ENCODE measurements at regions not wholly inside any gene's neighbourhood (a gene's known extent, or its start where the extent isn't known, plus 50 kb on each side); places are given as distances from the start of the nearest gene placed in this dataset.
"Not testable (repeated sequence)": the region's sequence is repeated elsewhere in the genome, so short reads cannot be mapped to it uniquely, and the experiment has no call there.

DNA sequence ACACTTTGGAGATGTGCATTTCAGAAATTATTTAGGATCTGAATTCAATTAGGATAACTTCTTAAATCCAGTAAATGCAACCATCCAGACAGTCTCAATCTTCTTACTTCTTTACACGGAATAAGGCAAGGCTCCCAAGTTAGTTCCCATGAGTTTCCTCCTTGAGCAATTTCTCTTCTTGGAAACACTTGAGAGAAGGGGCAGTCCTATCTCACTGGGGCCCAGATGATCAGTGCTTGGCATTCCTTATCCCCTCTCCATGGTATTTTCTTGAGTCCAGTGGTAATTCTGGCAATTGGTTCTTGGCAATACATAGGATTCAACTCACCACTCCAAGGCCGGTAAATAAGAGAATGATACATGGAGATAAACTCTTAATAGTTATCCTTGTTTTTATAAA, 87.1 kb upstream of the PTHLH start:
- FAIRE-seq (no peak), DNase-seq (ENCODE audit: low spot score) (no peak)

DNA sequence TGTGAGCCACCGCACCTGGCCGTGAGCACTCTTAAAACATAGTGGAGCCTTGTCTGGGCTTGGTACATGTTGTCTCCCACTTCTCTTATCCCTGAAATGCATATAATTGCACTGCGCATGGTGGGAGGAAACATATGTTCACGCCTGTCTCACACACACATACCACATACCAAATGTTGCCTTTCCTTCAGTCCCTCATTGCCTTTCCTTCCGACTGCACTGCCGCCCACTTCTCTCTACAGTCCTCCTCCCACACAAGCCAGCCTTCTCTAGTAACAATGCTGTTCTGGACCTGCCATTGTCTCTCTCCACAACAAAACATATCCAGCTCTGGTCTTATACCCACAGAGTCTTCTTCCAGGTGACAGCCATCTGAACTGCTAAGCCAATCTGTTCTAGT, 88.3 kb upstream of the PTHLH start:
- no peak for DNase-seq (ENCODE audit: low spot score)
- no peak for FAIRE-seq

DNA sequence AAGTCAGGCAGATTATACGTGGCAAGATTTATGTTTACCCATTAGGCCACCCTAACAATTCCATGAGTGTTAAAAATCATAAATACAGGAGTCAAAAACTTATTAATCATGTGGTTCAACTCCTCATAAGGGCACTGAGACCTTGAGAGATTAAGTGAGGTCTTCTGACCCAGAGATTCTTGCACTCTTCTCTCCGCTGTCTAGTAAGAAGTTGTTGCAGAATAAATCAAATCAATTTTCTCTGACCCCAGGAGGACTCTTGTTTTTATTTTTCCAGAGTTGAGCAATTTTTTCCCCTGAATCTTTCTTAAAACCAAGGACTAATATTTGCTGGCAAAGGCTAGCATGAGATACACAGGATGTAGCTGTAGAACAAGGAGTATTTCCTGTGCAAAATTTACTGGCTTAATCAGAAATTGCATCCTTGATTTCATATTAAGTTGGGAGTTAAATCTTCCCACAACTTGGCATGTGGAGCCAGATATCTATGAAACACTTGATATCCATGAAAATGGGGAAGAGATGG, 90.9 kb upstream of the PTHLH start:
- FAIRE-seq = no peak
- no peak for DNase-seq (ENCODE audit: low spot score)

DNA sequence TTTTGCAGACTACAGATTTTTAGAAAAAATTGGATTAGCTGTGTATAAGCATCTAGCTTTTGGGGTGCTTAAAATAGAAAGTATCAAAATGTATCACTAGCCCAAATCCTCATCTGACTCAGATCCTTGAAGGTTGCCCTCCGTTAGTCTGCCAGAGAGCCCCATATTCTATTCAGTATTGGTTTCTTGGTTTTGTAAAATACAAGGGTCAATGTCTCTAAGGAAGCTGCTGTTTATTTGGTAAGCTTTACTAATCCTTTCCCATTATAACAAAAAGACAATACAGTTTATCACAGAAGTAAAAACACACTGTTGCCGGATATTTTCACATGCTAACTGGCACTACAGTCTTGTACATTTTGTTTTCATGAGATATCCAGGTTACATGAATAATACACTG, 92.8 kb upstream of the PTHLH start:
- FAIRE-seq (no peak), DNase-seq (ENCODE audit: low spot score) (no peak)

DNA sequence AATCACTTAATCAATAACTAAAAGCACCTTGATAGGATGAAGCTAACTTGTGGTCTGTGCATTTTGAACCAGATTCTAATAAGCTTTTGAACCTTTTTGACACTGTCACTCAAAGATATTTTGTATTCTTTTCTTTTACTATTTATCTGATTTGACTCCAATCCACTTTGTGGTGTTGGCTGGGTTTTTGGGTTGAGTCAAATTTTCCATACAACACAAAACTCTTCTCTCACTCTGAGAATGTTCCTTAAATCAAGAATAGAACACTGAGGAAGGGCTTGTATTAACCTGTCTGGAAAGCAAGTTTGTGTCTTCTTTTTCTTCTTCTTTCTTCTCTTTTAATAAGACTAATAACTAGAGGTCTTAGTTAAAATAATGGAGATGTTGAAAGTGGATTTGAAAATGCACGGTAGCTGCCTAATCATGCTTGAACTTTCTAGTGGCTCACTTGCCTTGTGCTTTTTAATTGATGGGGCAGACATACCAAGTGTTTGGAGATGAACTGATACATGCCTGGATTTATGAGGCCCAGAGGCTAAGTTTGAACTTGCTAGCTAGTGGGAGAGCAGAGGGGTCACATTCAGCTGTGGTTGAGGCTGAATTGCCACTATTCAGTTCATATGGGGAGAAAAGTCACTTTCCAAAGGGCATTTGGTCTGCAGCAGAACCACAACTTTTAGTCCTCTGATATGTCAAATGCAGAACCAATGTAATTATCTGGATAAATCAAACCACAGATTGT, 93.5 kb upstream of the PTHLH start:
- FAIRE-seq (no peak), DNase-seq (ENCODE audit: low spot score) (no peak)

DNA sequence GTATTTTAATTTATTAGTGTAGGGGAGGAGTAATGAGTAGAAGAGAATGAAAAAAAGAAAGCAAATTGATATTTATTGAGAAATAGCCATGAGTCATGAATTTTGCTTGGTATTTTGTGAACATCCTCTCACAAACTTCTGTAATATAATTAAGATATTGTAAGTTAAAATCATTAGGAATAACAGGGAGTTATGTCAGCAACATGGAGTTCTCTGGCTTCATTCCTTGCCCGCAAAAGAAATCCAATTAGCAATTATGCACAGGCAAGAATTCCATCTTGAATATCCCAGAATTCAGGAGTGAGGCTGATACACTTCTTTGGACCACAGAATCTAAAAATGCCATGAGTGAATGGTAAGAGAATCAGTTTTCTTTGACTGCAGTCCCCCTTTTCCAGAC, 94.3 kb upstream of the PTHLH start:
- DNase-seq (ENCODE audit: low spot score) = no peak
- FAIRE-seq = no peak

DNA sequence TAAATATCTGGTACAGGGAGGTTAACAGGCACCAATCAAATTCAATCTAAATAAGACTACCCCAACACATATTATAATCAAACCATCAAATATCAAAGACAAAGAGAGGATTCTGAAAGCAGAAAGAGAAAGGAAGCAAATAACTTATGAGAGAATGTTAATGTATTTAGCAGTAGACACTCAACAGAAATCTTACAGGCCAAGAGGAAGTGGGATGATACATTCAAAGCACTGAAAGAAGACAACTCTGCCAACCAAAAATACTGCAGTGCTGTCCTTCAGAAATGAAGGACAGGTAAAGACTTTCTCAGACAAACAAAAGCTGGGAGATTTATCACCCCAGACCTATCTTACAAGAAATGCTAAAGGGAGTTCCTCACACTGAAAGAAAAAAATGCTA, 95.9 kb upstream of the PTHLH start:
- DNase-seq (ENCODE audit: low spot score) = no peak
- FAIRE-seq = no peak

DNA sequence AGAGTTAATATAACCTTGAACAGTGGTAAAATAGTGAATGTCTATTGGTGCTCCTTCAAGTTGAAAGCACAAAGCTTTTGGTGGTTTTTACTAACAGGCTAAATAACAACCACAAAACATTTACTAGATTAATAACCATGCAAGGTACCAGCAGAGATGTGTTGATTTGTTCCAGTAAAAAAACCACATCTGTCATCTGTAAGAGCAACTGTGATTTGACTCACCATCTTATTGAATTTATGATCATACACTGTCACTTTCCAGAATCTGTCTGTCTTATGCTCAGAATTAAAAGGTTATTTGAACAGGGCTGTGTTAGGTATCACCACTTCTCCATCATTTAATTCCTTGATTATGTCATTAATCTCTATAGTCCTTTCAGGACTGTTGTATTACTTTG, 107.0 kb upstream of the PTHLH start:
- DNase-seq (ENCODE audit: low spot score) (no peak), FAIRE-seq (no peak)

DNA sequence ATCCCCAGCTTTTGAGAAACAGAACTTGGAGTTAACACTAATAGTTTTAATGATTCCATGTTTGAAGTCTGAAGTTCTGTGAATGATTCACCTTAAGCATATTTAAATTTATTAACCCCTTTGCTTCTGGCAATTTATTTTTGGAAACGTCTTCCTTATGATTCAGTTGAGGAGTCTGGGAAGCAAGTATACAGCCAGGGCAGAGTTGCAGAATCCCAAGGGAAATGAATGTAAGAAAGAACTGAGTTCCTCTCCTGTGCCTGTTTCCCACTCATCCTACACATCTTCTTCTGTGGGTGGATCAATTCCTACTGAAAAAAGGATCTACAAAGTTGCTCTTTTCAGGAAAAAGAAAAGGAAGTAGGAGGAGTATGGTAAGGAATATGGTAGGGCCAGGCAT, 108.2 kb upstream of the CCDC91 start:
- DNase-seq (ENCODE audit: low spot score) (no peak), FAIRE-seq (no peak)

DNA sequence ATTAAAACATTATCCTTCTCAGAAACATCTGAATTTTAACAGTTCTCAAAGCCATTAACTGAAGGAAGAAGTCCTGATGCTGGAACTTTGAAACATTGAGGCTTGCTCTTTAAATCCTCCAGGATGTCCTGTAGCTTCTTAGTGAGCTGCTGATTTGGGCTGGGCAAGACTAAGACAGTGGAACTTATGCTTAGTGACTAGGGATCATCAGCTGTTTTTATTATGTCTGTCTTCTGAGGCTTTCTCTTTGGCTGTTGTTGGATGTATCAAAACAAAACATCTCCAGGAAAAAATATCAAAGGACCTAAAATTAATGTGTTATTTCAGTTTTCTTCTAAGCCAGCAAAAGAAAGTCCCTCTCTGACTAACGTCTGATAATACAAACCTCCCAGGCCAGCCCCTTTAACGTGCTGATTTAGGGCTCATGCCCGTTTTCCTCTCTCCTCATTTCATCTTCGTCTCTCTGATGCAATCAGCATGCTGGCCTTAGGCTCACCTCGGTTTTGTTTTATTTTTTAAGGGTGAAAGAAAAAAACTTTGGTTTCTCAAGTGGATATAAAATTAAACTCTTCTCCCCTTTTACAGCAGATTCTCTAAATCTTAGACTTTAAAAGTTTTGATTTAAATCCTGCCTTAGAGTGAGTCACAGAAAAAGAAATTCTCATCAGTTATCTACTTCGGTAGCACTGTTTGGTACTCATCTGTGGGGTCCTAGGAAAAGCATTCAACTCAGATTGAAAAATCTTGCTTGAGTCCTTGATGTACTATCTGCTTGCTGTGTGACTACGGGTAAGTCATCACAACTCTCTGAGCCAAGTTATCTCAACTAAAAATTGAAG, 106.2 kb upstream of the CCDC91 start:
- FAIRE-seq (no peak), DNase-seq (ENCODE audit: low spot score) (no peak)

DNA sequence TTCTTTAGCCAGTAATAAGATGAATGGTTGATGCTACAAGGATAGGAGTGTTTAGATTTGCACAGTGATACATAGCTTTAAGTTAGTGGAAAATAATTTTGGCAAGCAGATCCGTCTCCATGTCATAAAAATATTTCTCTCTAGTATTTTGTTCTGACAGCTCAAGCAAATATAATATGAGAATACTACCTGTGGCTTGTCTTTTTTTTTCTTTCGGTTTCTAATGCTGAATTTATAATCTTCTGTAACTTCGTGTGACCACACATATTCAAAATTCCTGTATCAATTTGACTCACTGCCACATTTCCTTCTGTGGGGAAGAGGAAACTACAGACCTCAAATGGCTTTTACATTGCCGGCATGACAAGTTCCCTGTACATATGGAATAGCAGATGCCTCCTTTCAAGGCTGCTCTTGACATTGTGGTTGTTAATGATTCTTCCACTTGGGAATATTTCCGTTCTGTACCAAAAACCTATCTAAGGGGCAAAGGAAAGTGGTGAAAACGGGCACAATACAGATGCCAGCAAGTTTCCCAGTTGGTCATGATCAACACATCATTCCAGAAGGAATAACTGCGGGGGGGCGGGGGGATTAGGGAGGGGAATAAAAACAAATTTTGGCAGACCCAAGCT, 103.6 kb upstream of the CCDC91 start:
- FAIRE-seq (no peak), DNase-seq (ENCODE audit: low spot score) (no peak)

DNA sequence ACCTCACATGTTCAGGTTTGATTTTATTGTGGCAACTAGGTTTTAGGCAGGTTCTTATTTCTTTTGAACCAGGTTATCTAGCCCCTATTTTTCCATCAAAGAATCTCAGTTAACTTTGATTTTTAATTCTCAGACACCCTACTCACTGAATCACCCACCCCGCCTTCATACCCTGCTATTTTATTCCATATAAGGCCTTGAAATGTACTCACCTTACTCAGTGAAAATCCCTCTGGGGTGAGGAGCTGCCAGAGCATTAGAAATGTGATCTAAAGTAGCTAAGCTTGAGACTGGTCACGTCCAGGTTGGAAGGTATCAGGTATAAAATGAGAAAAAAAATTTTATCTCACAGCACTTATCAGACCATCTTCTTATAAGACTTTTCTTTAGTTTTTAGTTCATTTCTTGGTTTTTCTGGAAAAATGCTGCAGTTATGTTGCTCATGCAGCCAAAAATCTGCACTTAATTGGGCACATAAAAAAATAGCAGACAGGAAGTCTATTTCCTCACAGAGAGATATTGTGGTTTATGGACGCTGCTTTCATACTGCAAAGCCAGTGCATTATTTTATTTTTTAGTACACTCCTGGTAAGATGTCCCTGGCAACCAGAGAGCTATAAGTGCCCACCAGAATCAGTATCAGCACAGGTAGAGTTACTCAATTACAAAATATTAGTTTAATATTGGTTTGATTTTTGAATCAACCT, 101.5 kb upstream of the CCDC91 start:
- FAIRE-seq = no peak

DNA sequence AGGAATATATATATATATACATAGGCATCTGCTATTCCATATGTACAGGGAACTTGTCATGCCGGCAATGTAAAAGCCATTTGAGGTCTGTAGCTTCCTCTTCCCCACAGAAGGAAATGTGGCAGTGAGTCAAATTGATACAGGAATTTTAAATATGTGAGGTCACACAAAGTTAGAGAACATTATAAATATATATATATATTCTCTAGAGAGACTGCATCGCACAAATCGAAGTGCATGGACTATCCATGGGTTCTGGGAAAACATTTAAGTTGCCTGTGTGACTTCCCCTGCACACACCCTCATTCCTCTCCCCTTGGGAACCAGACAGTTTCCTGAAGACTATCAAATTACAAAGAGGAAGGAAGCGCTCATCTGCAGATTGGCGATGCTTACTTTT, 100.9 kb upstream of the CCDC91 start:
- DNase-seq (ENCODE audit: low spot score) (no peak), FAIRE-seq (no peak)

More for the DNA sequence above, 101.5 kb upstream of the CCDC91 start:
- no peak for DNase-seq (ENCODE audit: low spot score)

DNA sequence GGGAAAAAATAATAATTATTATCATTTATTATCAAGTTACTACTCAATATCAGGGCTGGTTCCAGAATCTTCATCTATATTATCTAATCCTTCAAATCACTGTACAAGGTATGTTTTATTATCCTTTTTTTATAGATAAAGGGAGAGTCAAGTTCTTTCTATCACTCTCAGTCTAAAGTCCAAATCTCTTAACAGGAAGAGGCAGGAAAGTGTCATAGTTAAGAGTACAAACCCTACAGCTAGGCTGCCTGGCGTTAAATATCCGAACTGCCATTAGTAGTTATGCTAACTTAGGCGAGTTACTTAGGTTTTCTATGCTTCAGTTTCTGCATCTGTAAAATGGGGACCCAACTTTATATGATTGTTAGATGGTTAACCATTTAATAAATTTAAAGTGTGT, 99.4 kb upstream of the CCDC91 start:
- DNase-seq (ENCODE audit: low spot score) (no peak), FAIRE-seq (no peak)

DNA sequence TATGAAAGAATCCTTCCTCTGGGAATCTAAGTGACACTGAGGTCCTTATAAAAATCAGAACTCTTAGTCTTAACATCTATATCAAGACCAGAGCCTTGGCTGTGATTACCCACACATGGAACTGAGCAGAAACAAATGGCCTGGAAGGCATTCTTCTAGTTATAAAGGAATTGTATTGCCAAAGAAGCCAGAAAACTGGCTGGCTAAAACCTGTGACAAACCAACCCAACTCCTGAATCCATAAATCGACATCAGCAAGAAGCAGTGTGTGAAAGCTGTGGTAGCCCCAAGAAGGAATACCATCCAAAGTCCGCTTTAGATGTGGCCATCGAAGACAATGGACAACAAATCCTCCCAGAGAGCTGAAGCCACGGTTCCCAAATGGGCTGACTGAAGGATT, 97.9 kb upstream of the CCDC91 start:
- FAIRE-seq (no peak), DNase-seq (ENCODE audit: low spot score) (no peak)

DNA sequence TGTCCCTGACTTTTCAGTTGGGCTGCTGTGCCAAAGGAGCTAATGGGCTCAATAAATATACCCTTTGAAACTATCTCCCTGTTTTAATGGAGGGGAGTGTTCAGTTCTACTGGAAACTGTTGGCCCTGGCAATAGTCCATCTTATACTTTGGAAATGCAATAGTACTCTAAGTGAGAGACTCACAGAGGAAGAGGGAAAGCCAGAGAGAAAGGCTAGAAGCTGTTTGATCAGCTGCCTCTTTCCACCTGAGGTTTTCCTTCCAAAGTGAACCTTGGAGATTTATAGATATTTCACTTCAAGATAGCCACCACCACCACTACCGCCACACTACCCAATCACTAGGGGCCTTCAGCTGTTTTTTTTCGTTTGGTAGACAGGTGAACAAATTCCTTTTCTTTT, 93.6 kb upstream of the CCDC91 start:
- FAIRE-seq (no peak), DNase-seq (ENCODE audit: low spot score) (no peak)

DNA sequence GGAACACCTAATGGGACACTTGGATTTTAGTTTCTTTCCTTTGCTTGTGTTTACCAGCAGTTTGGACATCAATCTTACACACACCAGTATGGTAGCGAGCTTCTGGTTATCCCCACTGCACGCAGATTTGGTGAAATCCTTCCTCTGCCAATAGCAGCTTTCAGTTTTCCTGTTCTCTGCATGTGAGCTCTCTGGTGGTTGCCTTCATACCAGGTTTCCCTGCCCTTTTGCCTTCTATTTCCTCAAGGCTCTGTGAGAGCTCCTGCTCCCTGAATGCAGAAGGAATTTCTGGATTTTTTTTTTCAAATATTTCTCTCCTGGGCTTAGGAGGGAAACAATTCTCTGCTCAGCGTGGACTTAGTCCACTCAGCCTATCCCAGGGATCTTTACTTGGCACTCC, 93.0 kb upstream of the CCDC91 start:
- no peak for FAIRE-seq

DNA sequence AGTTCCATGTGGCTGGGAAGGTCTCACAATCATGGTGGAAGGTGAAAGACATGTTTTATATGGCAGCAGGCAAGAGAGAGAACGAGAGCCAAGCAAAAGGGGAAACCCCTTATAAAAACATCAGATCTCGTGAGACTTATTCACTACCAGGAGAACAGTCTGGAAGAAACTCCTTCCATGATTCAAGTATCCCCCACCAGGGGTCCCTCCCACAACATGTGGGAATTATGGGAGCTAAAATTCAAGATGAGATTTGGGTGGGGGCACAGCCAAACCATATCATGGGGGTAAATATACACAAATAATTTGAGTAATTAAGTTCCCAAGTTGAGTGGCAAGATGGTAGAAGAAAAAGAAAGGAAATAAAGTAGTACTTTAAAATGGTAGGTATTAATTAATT, 91.0 kb upstream of the CCDC91 start:
- not testable (repeated sequence) for FAIRE-seq; DNase-seq (ENCODE audit: low spot score)

More for the DNA sequence above, 93.0 kb upstream of the CCDC91 start:
- no peak for DNase-seq (ENCODE audit: low spot score)

DNA sequence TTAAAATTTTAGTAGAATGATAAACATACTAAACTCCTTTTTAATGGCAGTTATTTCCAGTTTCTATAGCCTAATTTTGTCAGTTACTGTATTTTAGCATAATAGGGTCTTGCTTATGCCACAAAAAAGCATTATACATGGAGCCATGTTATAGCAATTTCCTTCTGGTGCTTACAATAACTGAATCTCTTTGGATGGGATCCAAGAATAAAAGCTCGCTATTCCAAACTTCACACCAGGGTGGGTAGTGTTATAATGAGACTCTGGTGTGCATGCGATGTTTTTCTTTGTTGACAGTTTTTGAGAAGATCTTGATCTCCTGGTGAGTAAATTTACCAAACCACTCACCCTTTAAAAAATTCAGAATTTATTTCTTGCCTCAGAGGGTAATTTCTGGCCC, 90.4 kb upstream of the CCDC91 start:
- FAIRE-seq (no peak), DNase-seq (ENCODE audit: low spot score) (no peak)

DNA sequence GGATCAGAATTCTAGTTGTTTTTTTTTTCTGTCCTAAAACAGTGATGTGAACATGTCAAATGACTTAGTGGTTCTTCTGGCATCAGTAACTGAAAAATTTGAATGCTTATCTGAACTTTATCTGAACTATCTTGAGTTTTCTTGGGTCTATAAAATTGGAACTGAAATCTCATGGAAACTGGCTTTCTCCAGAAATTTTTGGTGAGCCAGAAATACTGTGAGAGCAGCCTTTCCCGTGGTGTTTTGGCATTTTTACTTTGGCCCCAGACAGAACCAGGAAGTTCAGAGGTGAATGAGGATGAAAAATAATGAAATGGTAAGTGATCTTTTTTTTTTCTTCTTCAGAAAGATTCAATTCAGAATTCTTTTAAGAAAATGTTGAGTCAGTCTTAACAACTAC, 89.5 kb upstream of the CCDC91 start:
- FAIRE-seq = no peak
- DNase-seq (ENCODE audit: low spot score) = no peak

DNA sequence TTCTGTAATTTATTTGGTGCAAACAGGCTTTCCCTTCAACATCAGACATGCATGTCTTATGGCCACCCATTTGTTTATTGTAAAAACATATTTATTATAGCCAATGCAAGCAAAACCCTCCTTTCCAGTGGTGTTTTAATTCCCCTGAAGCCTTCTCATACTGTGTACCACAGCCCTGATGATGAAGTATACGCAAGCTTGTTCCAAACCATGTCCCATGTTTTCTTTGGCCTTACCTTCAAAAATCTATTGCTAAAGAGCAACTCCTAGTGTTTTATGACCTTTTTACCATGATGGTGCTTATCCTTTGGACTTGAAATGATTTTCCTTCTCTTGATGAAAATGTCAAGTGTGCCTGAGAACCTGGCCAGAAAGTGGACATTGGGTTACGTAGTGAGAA, 85.9 kb upstream of the CCDC91 start:
- FAIRE-seq (no peak), DNase-seq (ENCODE audit: low spot score) (no peak)
